HepG2 (cell line): ENCODE measurements at regions not wholly inside any gene's neighbourhood (a gene's known extent, or its start where the extent isn't known, plus 50 kb on each side); places are given as distances from the start of the nearest gene placed in this dataset.

Experiments used
- ATAC-seq: fragments of 200-7000 bp; cut with Tn5 transposase; 3 replicates; pipeline ENCODE4 v1.9.1; 2020; ENCODE audit warnings: mild to moderate bottlenecking, moderate library complexity
- BruUV-seq: library from RNA; stranded (reverse); fragments of 400-500 nt; replicated peaks from 2 replicates; lab custom pipeline; 2021; lab: Mats Ljungman, UMichigan
- CTCF ChIA-PET: fragments of 300-600 bp; formaldehyde crosslinking; extraction: SDS; loops from one replicate; lab custom pipeline; 2021; ENCODE audit warnings: low total read pairs, inconsistent platforms, low intra/inter-chr PET ratio; lab: Yijun Ruan, JAX
- POLR2A ChIA-PET: fragments of 350-600 bp; sonication (Branson Sonifier 250); formaldehyde crosslinking; loops from one replicate; lab custom pipeline; 2020; ENCODE audit warnings: antibody characterized with exemption, inconsistent platforms; lab: Yijun Ruan, JAX
- DNase-seq: peaks from one replicate; pipeline ENCODE4 v3.0.0-alpha.2; 2015; ENCODE audit warnings: low spot score
- FAIRE-seq: peaks from 3 replicates; lab custom pipeline; 2011; peaks lifted over from hg19 to GRCh38; lab: Jason Lieb, UNC
- H2AFZ ChIP-seq: one replicate; pipeline ENCODE4 v1.6.1; 2011; ENCODE audit warnings: low read length, inconsistent platforms
- H3K27ac ChIP-seq: fragments of 300-600 bp; 3 replicates; pipeline ENCODE4 v1.8.0; 2011; ENCODE audit warnings: mixed run types, mild to moderate bottlenecking, mixed read lengths, low read length, inconsistent platforms; ENCODE audit not compliant: insufficient read depth; ENCODE audit errors: extremely low read length
- H3K27me3 ChIP-seq, 2 experiments: fragments of 200-600 bp in 1 of 2; 2 replicates in 1 of 2; 3 replicates in 1 of 2; pipeline versions ENCODE4 v1.6.0 to v1.8.0; 2011; ENCODE audit warnings: low read length in 2 of 2, mild to moderate bottlenecking in 2 of 2, moderate library complexity in 2 of 2, inconsistent platforms in 1 of 2; ENCODE audit not compliant: insufficient read depth in 2 of 2, control insufficient read depth in 1 of 2
- H3K36me3 ChIP-seq, 2 experiments: fragments of 200-600 bp in 1 of 2; replicated peaks in 1 of 2; 2 replicates in 1 of 2; 3 replicates in 1 of 2; pipeline versions ENCODE4 v1.5.1 to v1.8.0; 2011; ENCODE audit warnings: low read length in 2 of 2, inconsistent platforms in 1 of 2; ENCODE audit not compliant: insufficient read depth in 2 of 2, control insufficient read depth in 1 of 2
- H3K4me1 ChIP-seq: 2 replicates; pipeline ENCODE4 v1.5.1; 2012; ENCODE audit warnings: low read length, inconsistent platforms; ENCODE audit not compliant: insufficient read depth
- H3K4me2 ChIP-seq: 2 replicates; pipeline ENCODE4 v1.6.0; 2011; ENCODE audit warnings: low read depth, low read length, inconsistent platforms
- H3K4me3 ChIP-seq, 3 experiments: fragments of 200-600 bp in 1 of 3; sonication (generic), shearing (Covaris generic) in 1 of 3; replicated peaks in 1 of 3; 2 replicates each; pipeline ENCODE4 v1.5.1; 2011 to 2016; ENCODE audit warnings: low read length in 3 of 3, inconsistent platforms in 2 of 3, low read depth in 2 of 3, mild to moderate bottlenecking in 2 of 3, control low read depth in 1 of 3, mixed read lengths in 1 of 3; ENCODE audit not compliant: insufficient read depth in 1 of 3
- H3K79me2 ChIP-seq: one replicate; pipeline ENCODE4 v1.6.1; 2011; ENCODE audit warnings: low read length, inconsistent platforms; ENCODE audit not compliant: insufficient read depth
- H3K9ac ChIP-seq: 2 replicates; pipeline ENCODE4 v1.6.0; 2011; ENCODE audit warnings: mild to moderate bottlenecking, low read depth, low read length, inconsistent platforms; ENCODE audit not compliant: insufficient read depth
- H3K9me3 ChIP-seq: 2 replicates; pipeline ENCODE4 v1.5.1; 2012; ENCODE audit warnings: mild to moderate bottlenecking, low read length
- H4K20me1 ChIP-seq: 2 replicates; pipeline ENCODE4 v1.6.0; 2011; ENCODE audit warnings: inconsistent platforms, mild to moderate bottlenecking, low read length, moderate library complexity; ENCODE audit not compliant: insufficient read depth
- BCL6 ChIP-seq: IDR thresholded peaks from 2 replicates; pipeline ENCODE4 v1.6.1; 2016; ENCODE audit warnings: missing genetic modification reagents, missing compliant biosample characterization
- CEBPZ ChIP-seq: IDR thresholded peaks from 2 replicates; pipeline ENCODE4 v1.6.1; 2012; ENCODE audit warnings: low read length, improper control_type of control experiment
- EHMT2 ChIP-seq: fragments of 200-600 bp; sonication (generic); IDR thresholded peaks from 2 replicates; pipeline ENCODE4 v1.7.0; 2017; ENCODE audit warnings: antibody characterized with exemption, low read depth, low read length, borderline replicate concordance
- RERE ChIP-seq: IDR thresholded peaks from 2 replicates; pipeline ENCODE4 v1.6.1; 2016; ENCODE audit warnings: low read depth, missing genetic modification reagents, missing compliant biosample characterization
- RXRB ChIP-seq: IDR thresholded peaks from 2 replicates; pipeline ENCODE4 v1.6.1; 2016; ENCODE audit warnings: borderline replicate concordance, missing genetic modification reagents, missing compliant biosample characterization
- TP53 ChIP-seq: sonication (generic); formaldehyde crosslinking; conservative IDR thresholded peaks from 2 replicates; pipeline ENCODE4 v1.4.0; 2020; ENCODE audit warnings: missing genetic modification reagents
- ZBTB4 ChIP-seq: sonication (generic); formaldehyde crosslinking; IDR thresholded peaks from 2 replicates; pipeline ENCODE4 v1.4.0; 2020; ENCODE audit warnings: missing genetic modification reagents, mild to moderate bottlenecking, borderline replicate concordance
- ZC3H13 ChIP-seq: sonication (generic); formaldehyde crosslinking; IDR thresholded peaks from 2 replicates; pipeline ENCODE4 v1.8.1; 2023; ENCODE audit warnings: mild to moderate bottlenecking, missing genetic modification reagents, moderate library complexity
- ZFAT ChIP-seq: sonication (generic); formaldehyde crosslinking; conservative IDR thresholded peaks from 2 replicates; pipeline ENCODE4 v1.8.1; 2023; ENCODE audit warnings: missing genetic modification reagents, inconsistent platforms
- ZNF124 ChIP-seq: sonication (generic); formaldehyde crosslinking; IDR thresholded peaks from 2 replicates; pipeline ENCODE4 v1.4.0; 2020; ENCODE audit warnings: missing genetic modification reagents
- ZNF251 ChIP-seq: sonication (generic); formaldehyde crosslinking; IDR thresholded peaks from 2 replicates; pipeline ENCODE4 v1.9.0; 2021; ENCODE audit warnings: mild to moderate bottlenecking, missing genetic modification reagents
- ZNF292 ChIP-seq: sonication (generic); formaldehyde crosslinking; IDR thresholded peaks from 2 replicates; pipeline ENCODE4 v1.8.1; 2022; ENCODE audit warnings: mild to moderate bottlenecking, low read depth, missing genetic modification reagents, borderline replicate concordance
- WGBS: methylation state at CpG from one replicate; pipeline ENCODE4 v1.1.6; 2017; ENCODE audit warnings: low lambda C conversion rate; 5-methylcytosine and 5-hydroxymethylcytosine counted together
- in situ Hi-C: cut with HindIII; loops from 2 replicates; pipeline ENCODE4 v1.10.0; 2017; ENCODE audit warnings: low pct_unique_long_range_greater_than_20kb; ENCODE audit not compliant: extremely low pct_ligation_motif_present
- intact Hi-C: fragments of 100-400 bp; cut with micrococcal nuclease; formaldehyde crosslinking; loops from one replicate; pipeline ENCODE4 v1.10.0; 2022; ENCODE audit not compliant: unreplicated experiment

- intact Hi-C loops = no loop called here
- ChIA-PET CTCF (no interaction called here), POLR2A (no interaction called here)
- Histone ChIP-seq H3K27ac (no peak overlapping the region), H3K36me3 (no peaks in the 10 kb centered on the region), H3K4me2 (no peak overlapping the region), H3K79me2 (no peaks in the 10 kb centered on the region), H3K27me3 (no peaks in the 10 kb centered on the region), H4K20me1 (no peaks in the 10 kb centered on the region), H3K4me3 (no peak overlapping the region), H3K9me3 (no peaks in the 10 kb centered on the region), H2AFZ (no peak overlapping the region), H3K9ac (no peak overlapping the region), H3K4me1 (no peaks in the 10 kb centered on the region)
- DNase-seq (no peak), ATAC-seq (no peak), FAIRE-seq (no peak)
- under 1% methylated on average over 4 of the region's 4 CpGs for WGBS
- in situ Hi-C loops = no loop called here
- BruUV-seq = no TSS peak
- TF ChIP-seq TP53 (CRISPR knock-in tag) (no peak), ZNF292 (CRISPR knock-in tag) (no peak), CEBPZ (no peak), ZC3H13 (no peak), ZFAT (CRISPR knock-in tag) (no peak), RXRB (CRISPR knock-in tag) (no peak), EHMT2 (no peak), ZNF251 (no peak), BCL6 (no peak), RERE (CRISPR knock-in tag) (no peak), ZBTB4 (CRISPR knock-in tag) (no peak), ZNF124 (CRISPR knock-in tag) (no peak)
These were observed 185.5 kb downstream of the KCNS3 start for GRCh38 chr2:18063826-18064470.
